Panc1 (cell line): ENCODE measurements at regions not wholly inside any gene's neighbourhood (a gene's known extent, or its start where the extent isn't known, plus 50 kb on each side); places are given as distances from the start of the nearest gene placed in this dataset.

Experiments used
- ATAC-seq: fragments of 200-7000 bp; cut with Tn5 transposase; 2 replicates; pipeline ENCODE4 v1.9.1; 2020; ENCODE audit warnings: mild to moderate bottlenecking, moderate library complexity
- BruUV-seq: library from RNA; stranded (reverse); fragments of 400-500 nt; replicated peaks from 2 replicates; lab custom pipeline; 2021; lab: Mats Ljungman, UMichigan
- CTCF ChIA-PET: fragments of 300-600 bp; sonication (Branson Sonifier 250); formaldehyde crosslinking; loops from one replicate; lab custom pipeline; 2022; ENCODE audit warnings: antibody characterized with exemption; lab: Charles Lee
- POLR2A ChIA-PET: fragments of 300-600 bp; sonication (Branson Sonifier 250); formaldehyde crosslinking; loops from one replicate; lab custom pipeline; 2022; ENCODE audit warnings: antibody characterized with exemption; lab: Charles Lee
- DNase-seq: peaks from one replicate; pipeline ENCODE4 v3.0.0-alpha.2; 2010; ENCODE audit warnings: low read depth, low spot score
- H3K27ac ChIP-seq: 2 replicates; pipeline ENCODE4 v1.5.1; 2011; ENCODE audit warnings: mild to moderate bottlenecking, low read length, inconsistent platforms
- H3K27me3 ChIP-seq: fragments of 200-500 bp; sonication (Bioruptor generic); 2 replicates; pipeline ENCODE4 v1.6.0; 2014; ENCODE audit warnings: low read length, inconsistent platforms; ENCODE audit not compliant: control insufficient read depth, insufficient read depth
- H3K36me3 ChIP-seq: fragments of 200-500 bp; sonication (Bioruptor generic); 2 replicates; pipeline ENCODE4 v1.5.1; 2014; ENCODE audit warnings: inconsistent platforms, mild to moderate bottlenecking, low read length, moderate library complexity; ENCODE audit not compliant: control insufficient read depth, insufficient read depth
- H3K4me1 ChIP-seq: 2 replicates; pipeline ENCODE4 v1.5.1; 2011; ENCODE audit warnings: inconsistent platforms, mild to moderate bottlenecking, low read length, moderate library complexity; ENCODE audit not compliant: control insufficient read depth, insufficient read depth
- H3K4me3 ChIP-seq, 2 experiments: 2 replicates each; pipeline ENCODE4 v1.5.1; 2011 to 2012; ENCODE audit warnings: low read depth in 2 of 2, low read length in 2 of 2, mild to moderate bottlenecking in 2 of 2, inconsistent platforms in 1 of 2, moderate library complexity in 1 of 2
- H3K9me3 ChIP-seq: fragments of 200-500 bp; sonication (Bioruptor generic); 2 replicates; pipeline ENCODE4 v1.5.1; 2014; ENCODE audit warnings: low read depth, mild to moderate bottlenecking, inconsistent platforms, low read length, moderate library complexity; ENCODE audit not compliant: control insufficient read depth, insufficient read depth
- REST ChIP-seq, 2 experiments: IDR thresholded peaks; 2 replicates each; pipeline ENCODE4 v1.6.1; 2011 to 2012; ENCODE audit warnings: low read depth in 2 of 2, control low read depth in 1 of 2, low read length in 1 of 2, mild to moderate bottlenecking in 1 of 2, moderate library complexity in 1 of 2; ENCODE audit not compliant: insufficient read depth in 1 of 2
- TCF7L2 ChIP-seq: IDR thresholded peaks from 2 replicates; pipeline ENCODE4 v1.6.1; 2011; ENCODE audit warnings: mild to moderate bottlenecking, low read depth, low read length, inconsistent platforms
- in situ Hi-C: cut with HindIII; loops from 2 replicates; pipeline ENCODE4 v1.10.0; 2016; ENCODE audit warnings: low sequenced_read_pairs, low pct_unique_long_range_greater_than_20kb
- intact Hi-C: fragments of 100-400 bp; cut with micrococcal nuclease; formaldehyde crosslinking; loops from one replicate; pipeline ENCODE4 v1.10.0; 2022; ENCODE audit not compliant: unreplicated experiment
- TF ChIP-seq, protein P1 (sequence below): fragments of 450-650 bp; IDR thresholded peaks from 2 replicates; pipeline ENCODE4 v1.5.1; 2017; ENCODE audit warnings: mild to moderate bottlenecking

GRCh38 chr18:44128365-44128764 is 552.3 kb upstream of the SETBP1 start:
- intact Hi-C loops, result no loop called here
- ATAC-seq, result no peak

GRCh38 chr18:44130376-44130942 is 550.2 kb upstream of the SETBP1 start:
- Histone ChIP-seq H3K27ac (no peak overlapping the region), H3K4me3 (no peak overlapping the region), H3K9me3 (no peaks in the 10 kb centered on the region), H3K27me3 (no peaks in the 10 kb centered on the region), H3K4me1 (no peaks in the 10 kb centered on the region), H3K36me3 (no peaks in the 10 kb centered on the region)
- POLR2A ChIA-PET, result no interaction called here
- in situ Hi-C loops, result no loop called here
- BruUV-seq, result no TSS peak
- CTCF ChIA-PET, result no interaction called here
- no peak for TF ChIP-seq REST (IDR thresholded peaks at IDR 0.05; ENCODE audit: insufficient read depth in 1 of 2, low read depth in 2 of 2, low read length in 1 of 2)
- TF ChIP-seq, protein P1, sequence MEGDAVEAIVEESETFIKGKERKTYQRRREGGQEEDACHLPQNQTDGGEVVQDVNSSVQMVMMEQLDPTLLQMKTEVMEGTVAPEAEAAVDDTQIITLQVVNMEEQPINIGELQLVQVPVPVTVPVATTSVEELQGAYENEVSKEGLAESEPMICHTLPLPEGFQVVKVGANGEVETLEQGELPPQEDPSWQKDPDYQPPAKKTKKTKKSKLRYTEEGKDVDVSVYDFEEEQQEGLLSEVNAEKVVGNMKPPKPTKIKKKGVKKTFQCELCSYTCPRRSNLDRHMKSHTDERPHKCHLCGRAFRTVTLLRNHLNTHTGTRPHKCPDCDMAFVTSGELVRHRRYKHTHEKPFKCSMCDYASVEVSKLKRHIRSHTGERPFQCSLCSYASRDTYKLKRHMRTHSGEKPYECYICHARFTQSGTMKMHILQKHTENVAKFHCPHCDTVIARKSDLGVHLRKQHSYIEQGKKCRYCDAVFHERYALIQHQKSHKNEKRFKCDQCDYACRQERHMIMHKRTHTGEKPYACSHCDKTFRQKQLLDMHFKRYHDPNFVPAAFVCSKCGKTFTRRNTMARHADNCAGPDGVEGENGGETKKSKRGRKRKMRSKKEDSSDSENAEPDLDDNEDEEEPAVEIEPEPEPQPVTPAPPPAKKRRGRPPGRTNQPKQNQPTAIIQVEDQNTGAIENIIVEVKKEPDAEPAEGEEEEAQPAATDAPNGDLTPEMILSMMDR, result peak; percentile 41
- intact Hi-C loops, result no loop called here
- no peak for ATAC-seq
- no peak for DNase-seq

More at GRCh38 chr18:44128365-44128764, 552.3 kb upstream of the SETBP1 start:
- DNase-seq, result no peak
- no peak for TF ChIP-seq REST (IDR thresholded peaks at IDR 0.05; ENCODE audit: insufficient read depth in 1 of 2, low read depth in 2 of 2, low read length in 1 of 2)
- no peak for TF ChIP-seq TCF7L2
- TF ChIP-seq, protein P1, result no peak
- Histone ChIP-seq H3K9me3 (no peaks in the 10 kb centered on the region), H3K36me3 (no peaks in the 10 kb centered on the region), H3K4me3 (no peak overlapping the region), H3K27ac (no peak overlapping the region), H3K4me1 (no peaks in the 10 kb centered on the region), H3K27me3 (no peaks in the 10 kb centered on the region)
- CTCF ChIA-PET, result no interaction called here
- in situ Hi-C loops, result no loop called here
- no TSS peak for BruUV-seq
- POLR2A ChIA-PET, result no interaction called here
